ENCODE measurements at regions not wholly inside any gene's neighbourhood (a gene's known extent, or its start where the extent isn't known, plus 50 kb on each side); places are given as distances from the start of the nearest gene placed in this dataset.

GRCh38 chr15:60091157-60091556 lies 87.0 kb downstream of the FOXB1 start:
- TF ChIP-seq ZZZ3 (IDR thresholded peaks at IDR 0.05; ENCODE audit: control insufficient read depth, insufficient read length, low read depth) (no peak), ZBTB4 (CRISPR knock-in tag; IDR thresholded peaks at IDR 0.05) (no peak), ASH2L (IDR thresholded peaks at IDR 0.05; ENCODE audit: borderline replicate concordance, low read depth) (no peak), JUND (IDR thresholded peaks at IDR 0.05; ENCODE audit: low read depth, low read length) (no peak), CTCF (IDR thresholded peaks at IDR 0.05 in 2 of 3, conservative IDR thresholded peaks at IDR 0.05 in 1 of 3; ENCODE audit: control insufficient read depth in 2 of 3, extremely low read depth in 1 of 3, insufficient read depth in 1 of 3, low read depth in 3 of 3, low read length in 3 of 3) (no peak), CHD1 (IDR thresholded peaks at IDR 0.05; ENCODE audit: low read depth, low read length) (no peak), POLR2A (IDR thresholded peaks at IDR 0.05; ENCODE audit: low read depth, low read length) (no peak), ATF7 (IDR thresholded peaks at IDR 0.05; ENCODE audit: low read depth) (no peak), HDAC6 (IDR thresholded peaks at IDR 0.05; ENCODE audit: unreplicated experiment) (no peak), REST (IDR thresholded peaks at IDR 0.05; ENCODE audit: low read depth, low read length) (no peak), HDGF (IDR thresholded peaks at IDR 0.05) (no peak), ETV6 (conservative IDR thresholded peaks at IDR 0.05 in 1 of 2, IDR thresholded peaks at IDR 0.05 in 1 of 2; ENCODE audit: borderline replicate concordance in 1 of 2, low read depth in 1 of 2) (no peak), RELA (IDR thresholded peaks at IDR 0.05; ENCODE audit: borderline replicate concordance, partially characterized antibody) (no peak), MEF2A (IDR thresholded peaks at IDR 0.05; ENCODE audit: insufficient read depth, low read depth, low read length) (no peak)

All from GM12878 (cell line).